Endothelial cell (in vitro differentiated cells): ENCODE measurements at regions not wholly inside any gene's neighbourhood (a gene's known extent, or its start where the extent isn't known, plus 50 kb on each side); places are given as distances from the start of the nearest gene placed in this dataset.

ENCODE experiments used
- DNase-seq: peaks from one replicate; pipeline ENCODE4 v3.0.0; 2021; ENCODE audit warnings: low spot score
- H3K27ac Mint-ChIP-seq: one replicate; pipeline ENCODE4 v1.8.0; 2021; ENCODE audit warnings: mixed read lengths, inconsistent platforms; ENCODE audit not compliant: unreplicated experiment
- H3K27me3 Mint-ChIP-seq: one replicate; pipeline ENCODE4 v1.8.0; 2021; ENCODE audit warnings: mild to moderate bottlenecking, moderate library complexity, mixed read lengths, inconsistent platforms; ENCODE audit not compliant: unreplicated experiment
- H3K36me3 Mint-ChIP-seq: one replicate; pipeline ENCODE4 v1.8.0; 2021; ENCODE audit warnings: mild to moderate bottlenecking, low read depth, mixed read lengths, inconsistent platforms; ENCODE audit not compliant: unreplicated experiment
- H3K4me1 Mint-ChIP-seq: one replicate; pipeline ENCODE4 v1.8.0; 2021; ENCODE audit warnings: mild to moderate bottlenecking, mixed read lengths, inconsistent platforms; ENCODE audit not compliant: unreplicated experiment
- H3K4me3 Mint-ChIP-seq: one replicate; pipeline ENCODE4 v1.8.0; 2021; ENCODE audit warnings: mild to moderate bottlenecking, mixed read lengths, inconsistent platforms; ENCODE audit not compliant: unreplicated experiment
- H3K9me3 Mint-ChIP-seq: one replicate; pipeline ENCODE4 v1.8.0; 2021; ENCODE audit warnings: mixed read lengths, inconsistent platforms; ENCODE audit not compliant: unreplicated experiment
- TF ChIP-seq, protein P1 (sequence below): fragments of 200-600 bp; sonication (generic); IDR thresholded peaks from one replicate; pipeline ENCODE4 v1.5.0; 2021; ENCODE audit warnings: antibody characterized with exemption; ENCODE audit not compliant: unreplicated experiment

DNA sequence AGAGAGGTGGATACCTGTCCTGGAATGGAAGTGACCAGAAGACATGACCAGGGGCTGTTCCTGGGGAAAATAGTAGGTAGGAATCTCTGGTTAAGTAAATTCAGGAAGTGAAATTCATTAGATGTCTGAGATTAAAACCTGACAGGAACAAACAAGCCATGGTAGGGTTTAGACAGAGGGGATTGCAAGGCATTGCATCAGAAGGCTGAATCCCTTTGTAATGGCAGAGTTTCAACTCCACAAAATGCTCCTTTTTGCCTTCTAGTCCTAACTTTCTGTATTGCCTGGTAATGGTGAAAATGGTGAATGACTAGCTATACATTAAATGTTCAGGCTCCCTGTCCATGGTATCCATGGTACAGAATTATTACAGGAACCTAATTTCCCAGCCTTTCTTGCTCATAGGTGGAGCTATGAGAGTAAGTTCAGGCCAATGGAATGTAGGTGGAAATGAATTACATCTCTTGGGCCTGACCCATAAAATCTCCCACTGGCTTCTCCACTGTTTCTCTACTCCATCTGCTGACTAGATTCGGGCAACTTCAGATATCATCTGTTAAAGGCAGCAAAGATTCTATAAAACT, 113.4 kb upstream of the CNTLN start:
- H3K4me1 Mint-ChIP-seq: peaks cover 5% of the 10 kb centered on the region
- H3K27me3 Mint-ChIP-seq: no peaks in the 10 kb centered on the region
- H3K27ac Mint-ChIP-seq: no peak overlapping the region
- no peak for DNase-seq
- H3K36me3 Mint-ChIP-seq: no peaks in the 10 kb centered on the region
- TF ChIP-seq, protein P1, sequence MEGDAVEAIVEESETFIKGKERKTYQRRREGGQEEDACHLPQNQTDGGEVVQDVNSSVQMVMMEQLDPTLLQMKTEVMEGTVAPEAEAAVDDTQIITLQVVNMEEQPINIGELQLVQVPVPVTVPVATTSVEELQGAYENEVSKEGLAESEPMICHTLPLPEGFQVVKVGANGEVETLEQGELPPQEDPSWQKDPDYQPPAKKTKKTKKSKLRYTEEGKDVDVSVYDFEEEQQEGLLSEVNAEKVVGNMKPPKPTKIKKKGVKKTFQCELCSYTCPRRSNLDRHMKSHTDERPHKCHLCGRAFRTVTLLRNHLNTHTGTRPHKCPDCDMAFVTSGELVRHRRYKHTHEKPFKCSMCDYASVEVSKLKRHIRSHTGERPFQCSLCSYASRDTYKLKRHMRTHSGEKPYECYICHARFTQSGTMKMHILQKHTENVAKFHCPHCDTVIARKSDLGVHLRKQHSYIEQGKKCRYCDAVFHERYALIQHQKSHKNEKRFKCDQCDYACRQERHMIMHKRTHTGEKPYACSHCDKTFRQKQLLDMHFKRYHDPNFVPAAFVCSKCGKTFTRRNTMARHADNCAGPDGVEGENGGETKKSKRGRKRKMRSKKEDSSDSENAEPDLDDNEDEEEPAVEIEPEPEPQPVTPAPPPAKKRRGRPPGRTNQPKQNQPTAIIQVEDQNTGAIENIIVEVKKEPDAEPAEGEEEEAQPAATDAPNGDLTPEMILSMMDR: no peak
- no peak overlapping the region for H3K4me3 Mint-ChIP-seq
- no peaks in the 10 kb centered on the region for H3K9me3 Mint-ChIP-seq

DNA sequence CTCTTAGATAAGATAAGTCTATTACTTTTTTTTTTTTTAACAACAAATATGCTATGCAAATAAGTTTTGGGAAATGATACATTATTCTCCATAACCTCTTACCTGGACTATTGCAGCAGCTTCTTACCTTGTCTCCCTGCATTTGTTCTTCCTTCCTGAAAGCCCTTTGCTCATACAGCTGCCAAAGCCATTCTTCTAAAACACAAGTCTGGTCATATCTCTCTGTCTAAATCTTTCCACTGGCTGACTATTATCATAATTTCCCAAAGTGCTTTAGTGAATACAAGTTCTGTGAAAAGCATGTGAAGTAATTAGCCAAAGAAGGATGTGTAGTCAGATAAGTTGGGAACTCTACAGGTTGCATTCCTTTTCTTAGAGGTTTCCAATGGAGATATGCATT, 115.4 kb upstream of the CNTLN start:
- DNase-seq: no peak
- TF ChIP-seq, protein P1: no peak
- Mint-ChIP-seq H3K4me1 (peaks cover 5% of the 10 kb centered on the region), H3K36me3 (no peaks in the 10 kb centered on the region), H3K9me3 (no peaks in the 10 kb centered on the region), H3K27ac (no peak overlapping the region), H3K27me3 (no peaks in the 10 kb centered on the region), H3K4me3 (no peak overlapping the region)

DNA sequence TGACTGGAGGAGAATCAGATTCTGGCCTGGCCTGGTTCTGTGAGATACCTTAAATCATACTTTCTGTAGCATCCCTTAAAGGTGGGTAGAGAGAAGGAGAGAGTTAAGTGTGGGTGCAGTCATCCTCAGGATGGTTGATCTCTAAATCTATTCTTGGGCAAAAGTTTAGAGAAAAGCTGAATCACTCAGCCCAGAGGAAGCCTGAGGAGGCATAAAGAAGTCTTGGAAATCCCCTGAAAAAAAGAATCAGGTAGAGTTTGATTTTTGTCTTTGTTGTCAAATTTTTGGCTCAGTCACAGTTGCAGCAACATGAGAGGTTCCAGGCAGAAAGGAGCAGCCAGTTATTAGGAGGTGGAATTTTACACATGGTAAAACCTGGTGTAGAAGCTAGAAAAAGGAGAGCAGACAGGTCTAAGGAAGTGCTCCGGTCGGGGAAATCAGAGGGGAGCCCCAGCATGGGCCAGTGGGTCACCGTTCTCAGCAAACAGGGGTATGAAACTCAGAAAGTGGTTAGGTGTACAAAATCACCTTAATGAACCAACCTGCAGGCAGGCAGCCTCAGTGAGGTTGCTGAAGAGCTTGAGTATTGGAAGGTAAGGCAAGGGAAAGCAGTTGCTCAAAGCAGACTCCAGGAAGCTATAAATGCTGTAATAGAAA, 116.2 kb upstream of the CNTLN start:
- Mint-ChIP-seq H3K4me1 (peaks cover 5% of the 10 kb centered on the region), H3K27ac (no peak overlapping the region), H3K4me3 (no peak overlapping the region), H3K27me3 (no peaks in the 10 kb centered on the region), H3K36me3 (no peaks in the 10 kb centered on the region), H3K9me3 (no peaks in the 10 kb centered on the region)
- DNase-seq: no peak
- TF ChIP-seq, protein P1: no peak

DNA sequence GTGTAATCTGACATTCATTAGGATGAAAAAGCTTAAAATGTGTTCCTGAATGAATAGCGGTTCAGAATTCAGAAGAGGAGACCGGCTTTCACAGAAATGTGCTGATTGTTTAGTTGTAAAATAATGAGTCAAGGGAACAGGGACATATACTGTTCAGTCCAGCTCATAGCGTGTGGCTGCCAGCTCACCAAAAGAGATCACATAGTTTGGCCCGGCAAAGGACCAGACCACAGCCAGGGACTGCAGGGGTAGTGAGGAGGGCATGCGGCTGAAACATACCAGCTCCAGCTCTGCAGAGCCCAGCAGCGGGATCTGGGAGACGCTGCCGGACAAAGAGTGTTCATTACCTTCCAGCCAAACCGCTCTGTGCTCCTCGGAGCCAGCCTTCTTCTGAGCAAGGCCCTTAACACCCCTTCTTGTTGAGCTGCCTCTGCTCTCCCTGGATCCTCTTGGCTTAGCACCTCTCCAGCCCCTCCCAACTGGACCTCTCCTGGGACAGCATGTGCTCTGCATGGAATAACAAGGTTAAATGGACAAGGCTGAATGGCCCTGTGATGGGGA, 116.8 kb upstream of the CNTLN start:
- Mint-ChIP-seq H3K9me3 (no peaks in the 10 kb centered on the region), H3K36me3 (no peaks in the 10 kb centered on the region), H3K27me3 (no peaks in the 10 kb centered on the region), H3K27ac (no peak overlapping the region), H3K4me1 (peaks cover 5% of the 10 kb centered on the region), H3K4me3 (no peak overlapping the region)
- TF ChIP-seq, protein P1: no peak
- DNase-seq: no peak

DNA sequence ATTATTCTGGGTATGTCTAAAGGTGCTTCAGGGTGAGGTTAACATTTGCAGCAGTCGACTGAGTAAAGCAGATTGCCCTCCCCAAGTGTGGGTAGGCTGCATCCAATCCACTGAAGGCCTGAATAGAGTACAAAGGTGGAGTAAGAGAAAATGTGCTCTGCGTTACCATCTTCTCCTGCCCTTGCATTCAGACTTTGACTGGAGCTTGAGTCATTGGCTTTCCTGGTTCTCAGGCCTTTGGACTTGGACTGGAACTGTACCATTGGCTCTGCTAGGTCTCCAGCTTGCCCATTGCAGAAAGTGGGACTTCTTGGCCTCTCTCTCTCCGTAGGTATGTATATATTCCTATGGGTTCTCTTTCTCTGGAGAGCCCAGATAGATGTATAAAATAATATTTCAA, 120.9 kb upstream of the CNTLN start:
- no peak for DNase-seq
- Mint-ChIP-seq H3K27ac (no peak overlapping the region), H3K27me3 (no peaks in the 10 kb centered on the region), H3K36me3 (no peaks in the 10 kb centered on the region), H3K9me3 (no peaks in the 10 kb centered on the region), H3K4me1 (peaks cover 5% of the 10 kb centered on the region), H3K4me3 (no peak overlapping the region)
- TF ChIP-seq, protein P1: no peak
